ENCODE measurements at regions not wholly inside any gene's neighbourhood (a gene's known extent, or its start where the extent isn't known, plus 50 kb on each side); places are given as distances from the start of the nearest gene placed in this dataset.

DNA sequence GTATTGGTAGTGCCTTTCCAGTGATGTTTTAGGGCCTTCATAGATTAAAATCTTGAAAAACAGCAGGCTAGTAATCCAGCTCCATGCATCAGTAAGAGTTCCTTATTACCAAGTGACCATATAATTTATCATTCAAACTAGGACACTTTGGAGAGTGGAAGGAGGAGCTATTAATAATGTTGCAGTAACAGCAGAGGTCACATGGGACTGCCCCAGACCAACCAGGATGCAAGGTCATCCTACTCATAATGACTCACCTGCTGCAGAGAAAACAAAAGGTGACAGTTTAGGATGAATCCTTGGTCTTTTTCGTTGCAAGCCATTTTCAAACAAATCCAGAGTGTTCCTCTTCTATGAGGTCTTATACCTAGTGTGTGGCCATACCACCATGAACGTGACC, 187.4 kb downstream of the NUF2 start:
- TF ChIP-seq GATA2 (IDR thresholded peaks at IDR 0.05; ENCODE audit: low read depth, low read length) (no peak), GATA3 (IDR thresholded peaks at IDR 0.05; ENCODE audit: low read depth, low read length) (no peak)
